Colonic mucosa (tissue), 4 donors: ENCODE measurements at regions not wholly inside any gene's neighbourhood (a gene's known extent, or its start where the extent isn't known, plus 50 kb on each side); places are given as distances from the start of the nearest gene placed in this dataset.

Experiments used
- DNase-seq: peaks from one replicate; pipeline ENCODE4 v3.0.0-alpha.2; 2020
- H3K27ac ChIP-seq: fragments of 200-600 bp; one replicate; pipeline ENCODE4 v1.8.0; 2021
- H3K27me3 ChIP-seq: fragments of 200-600 bp; one replicate; pipeline ENCODE4 v1.8.0; 2021
- H3K36me3 ChIP-seq: fragments of 200-600 bp; one replicate; pipeline ENCODE4 v1.8.0; 2021
- H3K4me1 ChIP-seq: fragments of 200-600 bp; one replicate; pipeline ENCODE4 v1.8.0; 2021; ENCODE audit warnings: mild to moderate bottlenecking
- H3K4me3 ChIP-seq: fragments of 200-600 bp; one replicate; pipeline ENCODE4 v1.8.0; 2021
- H3K9ac ChIP-seq, 2 donors: one replicate each; pipeline ENCODE4 v1.7.0; 2013; ENCODE audit warnings: control low read depth in 2 of 2, low read depth in 2 of 2, low read length in 2 of 2
- H3K9me3 ChIP-seq: fragments of 200-600 bp; one replicate; pipeline ENCODE4 v1.8.0; 2021
- CTCF ChIP-seq: fragments of 200-600 bp; IDR thresholded peaks from one replicate; pipeline ENCODE4 v1.8.0; 2022; ENCODE audit warnings: antibody characterized with exemption, mild to moderate bottlenecking
- intact Hi-C: fragments of 100-400 bp; cut with DNase I; formaldehyde crosslinking; loops from one replicate; pipeline ENCODE4 v1.14.1; 2022
- donor health status: healthy.
- donor health status: DM: no; HTN: no; CAD: no.
- donor health status: DM: no; HTN: no; CAD: no.

GRCh38 chr9:117473293-117473692 is 58.4 kb upstream of the ASTN2 start:
- Histone ChIP-seq H3K36me3 (no peaks in the 10 kb centered on the region), H3K9me3 (no peaks in the 10 kb centered on the region), H3K9ac (no peak overlapping the region), H3K4me1 (no peaks in the 10 kb centered on the region), H3K4me3 (no peak overlapping the region), H3K27me3 (no peaks in the 10 kb centered on the region), H3K27ac (no peak overlapping the region)
- no peak for TF ChIP-seq CTCF
- intact Hi-C loops = no loop called here
- DNase-seq = no peak

DNA sequence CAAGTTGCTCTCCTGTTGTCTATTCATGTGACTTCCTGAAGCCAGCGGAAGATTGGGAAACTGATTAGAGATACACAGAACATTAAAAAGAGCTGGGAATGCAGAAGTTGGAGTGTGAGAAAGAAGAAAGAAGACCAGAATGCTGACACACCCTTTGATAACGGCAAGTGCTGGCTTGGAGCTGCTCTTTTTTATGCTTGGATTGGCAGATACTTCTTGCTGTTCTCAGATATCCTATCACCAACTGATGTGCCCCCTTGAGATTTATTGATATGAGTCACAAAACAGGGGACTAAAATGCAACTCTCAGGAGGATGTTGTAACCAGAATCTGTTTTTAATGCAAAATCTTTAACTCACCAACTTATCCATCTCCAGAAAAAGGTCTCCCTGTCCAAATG is 56.0 kb upstream of the ASTN2 start:
- no peak for DNase-seq
- intact Hi-C loops = no loop called here
- no peaks in the 10 kb centered on the region for H3K9me3 ChIP-seq
- no peak overlapping the region for H3K27ac ChIP-seq
- no peaks in the 10 kb centered on the region for H3K36me3 ChIP-seq
- H3K4me3 ChIP-seq = no peak overlapping the region
- H3K4me1 ChIP-seq = no peaks in the 10 kb centered on the region
- H3K27me3 ChIP-seq = no peaks in the 10 kb centered on the region
- no peak for TF ChIP-seq CTCF
- no peak overlapping the region for H3K9ac ChIP-seq

DNA sequence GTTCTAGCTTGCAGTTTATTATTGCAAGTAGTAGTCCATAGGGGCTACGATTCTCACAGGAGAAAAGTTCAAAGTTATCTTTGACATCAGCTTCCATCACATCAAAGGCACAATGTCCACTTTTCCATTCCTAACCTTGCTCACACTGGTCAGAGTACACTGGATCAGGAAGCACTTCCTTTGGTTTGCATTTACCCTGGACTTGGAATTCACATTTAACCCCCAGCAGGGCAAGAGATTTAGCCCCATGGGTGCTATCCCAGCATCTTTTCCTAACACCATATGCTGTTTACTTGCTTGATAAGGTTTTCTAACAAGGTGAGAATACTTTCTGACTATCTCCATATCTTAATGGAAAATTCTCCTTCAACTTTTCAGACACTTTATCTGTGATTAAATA is 55.6 kb upstream of the ASTN2 start:
- no peak for TF ChIP-seq CTCF
- intact Hi-C loops = no loop called here
- H3K27me3 ChIP-seq = no peaks in the 10 kb centered on the region
- no peaks in the 10 kb centered on the region for H3K9me3 ChIP-seq
- no peak overlapping the region for H3K27ac ChIP-seq
- H3K4me1 ChIP-seq = no peaks in the 10 kb centered on the region
- H3K36me3 ChIP-seq = no peaks in the 10 kb centered on the region
- no peak overlapping the region for H3K9ac ChIP-seq
- no peak for DNase-seq
- H3K4me3 ChIP-seq = no peak overlapping the region

GRCh38 chr9:117466111-117466510 is 51.3 kb upstream of the ASTN2 start:
- no peak for TF ChIP-seq CTCF
- Histone ChIP-seq H3K9me3 (no peaks in the 10 kb centered on the region), H3K4me3 (no peak overlapping the region), H3K27ac (no peak overlapping the region), H3K9ac (no peak overlapping the region), H3K4me1 (no peaks in the 10 kb centered on the region), H3K27me3 (no peaks in the 10 kb centered on the region), H3K36me3 (no peaks in the 10 kb centered on the region)
- no peak for DNase-seq
- intact Hi-C loops = no loop called here

GRCh38 chr9:117465706-117466105 is 50.8 kb upstream of the ASTN2 start:
- Histone ChIP-seq H3K27me3 (no peaks in the 10 kb centered on the region), H3K9ac (no peak overlapping the region), H3K36me3 (no peaks in the 10 kb centered on the region), H3K4me1 (no peaks in the 10 kb centered on the region), H3K9me3 (no peaks in the 10 kb centered on the region), H3K27ac (no peak overlapping the region), H3K4me3 (no peak overlapping the region)
- intact Hi-C loops = no loop called here
- no peak for DNase-seq
- TF ChIP-seq CTCF = no peak
